NT2/D1 (cell line): ENCODE measurements at regions not wholly inside any gene's neighbourhood (a gene's known extent, or its start where the extent isn't known, plus 50 kb on each side); places are given as distances from the start of the nearest gene placed in this dataset.
A peak's percentile ranks its signal among the peaks of the same experiment; 100 is the strongest.

ENCODE experiments used
- DNase-seq: peaks from one replicate; pipeline ENCODE4 v3.0.0-alpha.2; 2011; ENCODE audit warnings: low read depth, low spot score
- H3K27me3 ChIP-seq: 2 replicates; pipeline ENCODE4 v1.6.0; 2011; ENCODE audit warnings: mild to moderate bottlenecking; ENCODE audit not compliant: insufficient read length, insufficient read depth
- H3K36me3 ChIP-seq: 2 replicates; pipeline ENCODE4 v1.6.1; 2011; ENCODE audit warnings: mild to moderate bottlenecking, low read length, mixed read lengths; ENCODE audit not compliant: insufficient read depth, insufficient read length
- H3K4me1 ChIP-seq: 2 replicates; pipeline ENCODE4 v1.5.1; 2011; ENCODE audit not compliant: insufficient read depth, insufficient read length
- H3K4me3 ChIP-seq: 2 replicates; pipeline ENCODE4 v1.5.1; 2011; ENCODE audit warnings: low read depth; ENCODE audit not compliant: insufficient read length
- H3K9ac ChIP-seq: 2 replicates; pipeline ENCODE4 v1.6.0; 2011; ENCODE audit warnings: low read depth; ENCODE audit not compliant: insufficient read length
- H3K9me3 ChIP-seq: 2 replicates; pipeline ENCODE4 v1.5.1; 2011; ENCODE audit warnings: mild to moderate bottlenecking, low read length; ENCODE audit not compliant: insufficient read depth
- SUZ12 ChIP-seq: IDR thresholded peaks from 2 replicates; pipeline ENCODE4 v1.6.1; 2011; ENCODE audit not compliant: insufficient read length, insufficient read depth; ENCODE audit errors: extremely low read depth
- YY1 ChIP-seq: IDR thresholded peaks from 2 replicates; pipeline ENCODE4 v1.6.1; 2011; ENCODE audit not compliant: insufficient read length, insufficient read depth
- ZNF274 ChIP-seq: IDR thresholded peaks from 2 replicates; pipeline ENCODE4 v1.6.1; 2011; ENCODE audit warnings: mild to moderate bottlenecking, low read depth, low read length

- TF ChIP-seq ZNF274: no peak
- no peak for TF ChIP-seq SUZ12
- no peak for TF ChIP-seq YY1
- DNase-seq: no peak
- no peaks in the 10 kb centered on the region for H3K4me1 ChIP-seq
Observed at GRCh38 chr3:117349566-117349965, 640.0 kb downstream of the TUSC7 start.

GRCh38 chr3:117350371-117350770 lies 640.8 kb downstream of the TUSC7 start:
- TF ChIP-seq SUZ12 (no peak), YY1 (no peak), ZNF274 (no peak)
- no peak for DNase-seq
- H3K9ac ChIP-seq: no peak overlapping the region
- H3K36me3 ChIP-seq: no peaks in the 10 kb centered on the region
- H3K4me1 ChIP-seq: no peaks in the 10 kb centered on the region
- no peak overlapping the region for H3K4me3 ChIP-seq
- no peaks in the 10 kb centered on the region for H3K9me3 ChIP-seq
- no peaks in the 10 kb centered on the region for H3K27me3 ChIP-seq

More at GRCh38 chr3:117349566-117349965, 640.0 kb downstream of the TUSC7 start:
- H3K36me3 ChIP-seq: no peaks in the 10 kb centered on the region
- H3K9me3 ChIP-seq: no peaks in the 10 kb centered on the region
- no peak overlapping the region for H3K4me3 ChIP-seq
- no peak overlapping the region for H3K9ac ChIP-seq
- no peaks in the 10 kb centered on the region for H3K27me3 ChIP-seq

- H3K4me1 ChIP-seq: peaks cover 5% of the 10 kb centered on the region
- no peaks in the 10 kb centered on the region for H3K36me3 ChIP-seq
- DNase-seq: peak; percentile 47
- H3K27me3 ChIP-seq: no peaks in the 10 kb centered on the region
- H3K9ac ChIP-seq: no peak overlapping the region
- no peaks in the 10 kb centered on the region; the same call in 1 of the 2 replicates for H3K9me3 ChIP-seq
- TF ChIP-seq SUZ12 (no peak), YY1 (no peak), ZNF274 (no peak)
- H3K4me3 ChIP-seq: no peak overlapping the region
Observed at GRCh38 chr3:117355566-117355965, 646.0 kb downstream of the TUSC7 start.

GRCh38 chr3:117356091-117356705 lies 646.6 kb downstream of the TUSC7 start:
- DNase-seq: peak; percentile 51
- Histone ChIP-seq H3K4me1 (peaks cover 5% of the 10 kb centered on the region), H3K27me3 (no peaks in the 10 kb centered on the region), H3K9ac (no peak overlapping the region), H3K36me3 (no peaks in the 10 kb centered on the region), H3K9me3 (no peaks in the 10 kb centered on the region; the same call in 1 of the 2 replicates), H3K4me3 (no peak overlapping the region)
- TF ChIP-seq SUZ12 (no peak), YY1 (no peak), ZNF274 (no peak)

- H3K4me1 ChIP-seq: peaks cover 5% of the 10 kb centered on the region
- no peak overlapping the region for H3K9ac ChIP-seq
- no peak for DNase-seq
- no peaks in the 10 kb centered on the region for H3K27me3 ChIP-seq
- H3K36me3 ChIP-seq: no peaks in the 10 kb centered on the region
- no peak overlapping the region for H3K4me3 ChIP-seq
- no peak for TF ChIP-seq ZNF274
- TF ChIP-seq YY1: no peak
- no peak for TF ChIP-seq SUZ12
- no peaks in the 10 kb centered on the region; the same call in 1 of the 2 replicates for H3K9me3 ChIP-seq
Observed at GRCh38 chr3:117358717-117359314, 649.2 kb downstream of the TUSC7 start.

GRCh38 chr3:117366574-117366973 lies 657.0 kb downstream of the TUSC7 start:
- no peak for DNase-seq
- no peak overlapping the region for H3K9ac ChIP-seq
- no peak overlapping the region for H3K4me3 ChIP-seq
- no peaks in the 10 kb centered on the region for H3K4me1 ChIP-seq
- H3K9me3 ChIP-seq: no peaks in the 10 kb centered on the region
- H3K27me3 ChIP-seq: no peaks in the 10 kb centered on the region
- TF ChIP-seq SUZ12 (no peak), ZNF274 (no peak), YY1 (no peak)
- no peaks in the 10 kb centered on the region for H3K36me3 ChIP-seq

- H3K9me3 ChIP-seq: no peaks in the 10 kb centered on the region
- no peaks in the 10 kb centered on the region for H3K4me1 ChIP-seq
- H3K27me3 ChIP-seq: no peaks in the 10 kb centered on the region
- TF ChIP-seq ZNF274 (no peak), SUZ12 (no peak), YY1 (no peak)
- no peak for DNase-seq
- no peak overlapping the region for H3K4me3 ChIP-seq
- H3K9ac ChIP-seq: no peak overlapping the region
- H3K36me3 ChIP-seq: no peaks in the 10 kb centered on the region
Observed at GRCh38 chr3:117367861-117368260, 658.3 kb downstream of the TUSC7 start.
